C1 segment of cervical spinal cord (tissue), 14 donors: ENCODE measurements at regions not wholly inside any gene's neighbourhood (a gene's known extent, or its start where the extent isn't known, plus 50 kb on each side); places are given as distances from the start of the nearest gene placed in this dataset.

Source experiments
- DNase-seq, 14 donors: peaks; one replicate each; lab custom pipeline; 2025; lab: John Stamatoyannopoulos, UW

DNA sequence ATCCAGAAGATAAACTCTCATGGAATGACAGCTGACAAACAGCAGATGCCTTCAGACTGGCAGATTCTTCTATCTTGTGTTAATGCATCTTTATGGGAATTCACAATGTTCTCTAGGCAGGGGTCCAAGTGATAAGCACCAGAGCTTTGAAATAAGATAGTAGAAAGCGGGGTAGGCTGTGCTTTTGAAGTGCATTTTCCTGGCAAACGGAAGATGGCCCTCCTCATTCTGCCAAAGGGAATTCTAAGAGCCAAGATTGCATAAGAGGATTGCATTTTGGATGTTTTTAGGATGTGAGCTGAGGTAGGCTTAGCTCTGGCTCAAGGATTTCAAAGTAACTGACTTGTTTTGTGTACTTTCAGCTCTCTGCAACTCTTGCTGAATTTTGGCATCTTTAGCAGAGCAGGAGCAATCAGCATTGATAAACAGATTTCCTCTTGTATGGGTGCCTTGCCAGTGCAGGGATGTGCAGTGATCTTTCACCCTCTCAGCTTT is 298.5 kb upstream of the KLF6 start:
- no peak for DNase-seq

DNA sequence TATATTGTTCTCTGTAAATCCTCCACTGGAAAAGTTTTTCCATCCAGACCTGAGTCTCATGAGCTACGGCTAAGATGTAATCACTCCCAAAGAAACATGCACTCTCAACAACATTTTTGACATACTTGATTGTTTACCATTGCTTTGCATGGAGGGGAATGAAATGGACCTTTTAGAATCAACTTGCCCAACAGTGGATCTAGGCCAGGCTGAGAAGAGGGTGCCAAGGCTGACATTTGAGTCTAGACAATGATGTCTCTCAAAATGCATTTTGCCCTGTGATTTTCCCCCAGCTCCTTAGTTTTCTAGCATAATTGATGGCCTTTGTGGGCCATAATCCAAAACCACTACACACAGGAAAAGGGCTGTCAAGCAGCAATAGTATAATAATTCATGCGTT is 297.9 kb upstream of the KLF6 start:
- DNase-seq: no peak

- no peak for DNase-seq
Observed at GRCh38 chr10:4081685-4082111, 296.7 kb upstream of the KLF6 start.

DNA sequence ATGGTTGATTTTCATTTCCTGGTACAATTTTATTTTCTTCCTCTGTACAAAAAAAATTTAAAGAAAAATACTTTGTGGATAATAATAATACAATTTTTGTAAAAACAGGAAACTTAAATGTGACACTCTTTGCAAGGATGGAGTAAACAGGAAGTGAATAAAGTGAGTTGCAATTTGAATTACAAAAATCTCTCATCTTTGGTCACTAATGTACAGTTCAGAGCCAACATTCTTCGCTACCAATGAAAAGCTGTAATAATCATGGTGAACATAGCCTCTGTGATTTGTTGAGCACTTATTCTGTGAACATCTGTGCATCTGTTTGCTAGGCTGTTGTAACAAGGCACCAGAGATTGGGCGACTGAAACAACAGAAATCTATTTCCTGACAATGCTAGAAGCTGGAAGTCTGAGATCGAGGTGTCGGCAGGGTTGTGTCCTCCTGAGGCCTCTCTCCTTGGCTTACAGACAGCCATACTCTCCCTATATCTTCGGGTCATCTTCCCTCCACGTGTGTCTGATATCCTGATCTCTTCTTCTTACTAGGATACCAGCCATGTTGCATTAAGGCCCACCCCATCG is 295.3 kb upstream of the KLF6 start:
- DNase-seq: no peak

DNA sequence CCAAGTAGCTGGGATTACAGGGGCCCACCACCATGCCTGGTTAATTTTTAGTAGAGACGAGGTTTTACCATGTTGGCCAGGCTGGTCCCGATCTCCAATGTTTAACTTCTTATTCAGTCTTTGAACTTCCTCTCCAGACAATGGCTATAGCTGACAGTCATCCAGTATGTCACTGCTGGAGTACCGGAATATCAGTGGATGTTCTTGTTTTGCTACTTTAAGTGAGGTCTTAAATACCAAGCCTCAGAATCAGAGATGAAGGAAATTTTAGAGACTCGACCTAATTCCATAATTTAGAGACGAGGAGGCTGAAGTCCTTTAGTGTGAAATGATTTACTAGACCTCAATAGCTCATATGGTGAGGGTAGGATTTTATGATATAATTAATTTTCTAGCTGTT is 294.8 kb upstream of the KLF6 start:
- no peak for DNase-seq

DNA sequence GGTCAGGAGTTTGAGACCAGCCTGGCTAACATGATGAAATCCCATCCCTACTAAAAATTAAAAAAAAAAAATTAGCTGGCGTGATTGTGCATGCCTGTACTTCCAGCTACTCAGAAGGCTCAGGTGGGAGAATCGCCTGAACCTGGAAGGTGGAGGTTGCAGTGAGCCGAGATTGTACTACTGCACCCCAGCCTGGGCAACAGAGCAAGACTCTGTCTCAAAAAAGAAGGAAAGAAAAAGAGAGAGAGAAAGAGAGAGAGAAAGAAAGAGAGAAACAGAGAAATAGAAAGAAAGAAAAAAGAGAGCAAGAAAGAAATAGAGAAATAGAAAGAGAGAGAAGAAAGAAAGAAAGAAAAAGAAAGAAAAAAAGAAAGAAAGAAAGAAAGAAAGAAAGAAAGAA is 292.8 kb upstream of the KLF6 start:
- DNase-seq: no peak

DNA sequence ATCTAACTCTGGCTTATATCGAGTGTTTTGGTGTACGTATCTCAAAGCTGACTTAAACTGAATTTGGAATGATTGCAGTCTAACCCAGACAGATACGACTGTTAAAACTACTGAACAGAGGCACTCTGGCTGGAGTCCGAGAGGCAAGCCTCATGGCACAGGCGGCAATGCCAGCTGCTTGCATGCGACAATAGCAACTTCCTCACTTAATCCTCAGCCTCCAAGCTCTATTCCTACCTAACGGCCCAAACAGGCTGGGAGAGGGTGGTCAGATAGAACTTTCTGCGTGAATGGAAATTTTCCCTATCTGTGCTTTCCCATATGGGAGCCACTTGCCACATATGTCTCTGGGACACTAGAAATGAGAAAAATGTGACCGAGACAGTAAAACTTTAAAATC is 292.0 kb upstream of the KLF6 start:
- DNase-seq: peak in 1 of 14 donors; percentile 5

DNA sequence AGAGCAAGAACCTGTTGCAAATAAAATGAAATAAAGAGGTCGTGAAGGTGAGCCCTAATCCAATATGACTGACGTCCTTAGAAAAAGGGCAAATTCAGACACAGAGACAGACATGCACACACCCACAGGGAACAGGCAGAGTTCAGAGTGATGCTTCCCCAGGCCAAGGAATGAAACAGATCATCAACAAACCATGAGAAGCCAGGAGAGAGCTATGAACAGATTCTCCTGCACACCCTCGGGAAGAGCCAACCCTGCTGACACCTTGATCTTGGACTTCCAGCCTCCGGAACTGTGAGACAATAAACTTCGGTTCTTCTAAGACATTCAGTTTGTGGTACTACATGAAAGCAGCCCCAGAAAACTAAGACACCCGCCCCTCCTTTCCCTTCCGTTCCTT is 290.4 kb upstream of the KLF6 start:
- no peak for DNase-seq

GRCh38 chr10:4074545-4075407 is 289.8 kb upstream of the KLF6 start:
- DNase-seq: no peak

- no peak for DNase-seq
Observed at GRCh38 chr10:4073912-4074311, 288.9 kb upstream of the KLF6 start.

DNA sequence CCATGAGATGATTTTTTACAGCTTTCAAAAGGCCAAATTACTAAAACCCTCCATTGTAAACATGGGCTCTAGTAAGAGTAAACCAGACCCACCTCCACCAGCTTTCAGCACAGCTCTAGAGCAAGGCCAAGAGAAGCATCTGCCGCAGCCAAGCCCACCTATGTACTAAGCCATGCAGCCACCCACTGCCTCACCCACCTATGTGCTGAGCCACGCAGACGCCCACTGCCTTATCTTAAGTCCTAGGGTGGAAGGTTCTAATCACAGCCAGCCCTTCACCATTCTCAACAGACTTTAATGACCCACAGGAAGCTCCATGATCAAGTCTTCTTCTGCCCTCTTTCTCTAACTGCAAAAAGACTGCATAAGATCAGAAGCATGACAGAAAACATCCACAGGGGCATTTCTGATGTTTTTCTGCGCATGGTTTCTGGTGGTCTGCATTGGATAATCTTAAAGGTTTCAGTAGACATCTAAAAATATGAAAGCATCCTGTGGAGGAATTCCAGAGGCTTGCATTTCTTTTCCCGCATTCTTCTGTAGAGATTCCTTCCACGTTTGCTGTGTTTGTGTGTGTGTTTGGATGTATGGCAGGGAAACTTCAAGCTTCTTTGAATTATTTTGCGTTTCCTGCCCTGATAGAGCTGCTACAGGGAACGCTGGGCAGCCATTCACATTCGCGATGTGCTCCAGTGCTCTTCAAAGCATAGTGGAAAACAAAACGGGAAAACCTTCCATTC is 286.1 kb upstream of the KLF6 start:
- DNase-seq: no peak

GRCh38 chr10:4070184-4070583 is 285.2 kb upstream of the KLF6 start:
- DNase-seq: no peak

- no peak for DNase-seq
Observed at GRCh38 chr10:4069491-4069890, 284.5 kb upstream of the KLF6 start.

GRCh38 chr10:4068629-4069028 is 283.6 kb upstream of the KLF6 start:
- DNase-seq: no peak

DNA sequence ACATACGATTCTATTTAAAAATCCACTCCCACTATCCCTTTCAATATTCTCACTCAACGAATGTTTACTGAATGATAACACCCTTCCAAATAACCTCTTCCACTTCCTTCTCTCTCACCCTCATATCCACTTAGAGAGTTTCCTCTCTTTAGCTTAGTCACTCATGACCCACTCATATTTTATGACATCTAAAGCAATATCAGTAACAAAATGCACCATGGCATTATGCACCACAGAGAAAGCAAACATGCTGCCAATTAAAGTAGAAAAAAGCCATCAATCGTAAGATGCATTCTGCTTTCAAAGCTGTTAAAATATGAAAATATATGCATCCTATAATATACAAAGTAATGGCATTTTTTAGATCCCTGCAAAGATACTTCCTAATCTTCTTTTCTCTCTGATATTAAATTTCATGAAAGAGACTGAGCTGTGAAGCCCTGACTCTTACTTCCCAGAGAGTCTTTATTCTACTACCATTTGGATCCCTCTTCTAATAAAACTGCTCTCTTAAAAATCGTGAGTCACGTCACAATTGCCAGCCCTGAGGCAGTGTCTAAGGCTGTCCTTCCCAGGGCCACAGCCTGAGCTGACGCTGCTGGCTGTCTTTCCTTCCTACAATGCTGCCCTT is 283.0 kb upstream of the KLF6 start:
- DNase-seq: no peak

DNA sequence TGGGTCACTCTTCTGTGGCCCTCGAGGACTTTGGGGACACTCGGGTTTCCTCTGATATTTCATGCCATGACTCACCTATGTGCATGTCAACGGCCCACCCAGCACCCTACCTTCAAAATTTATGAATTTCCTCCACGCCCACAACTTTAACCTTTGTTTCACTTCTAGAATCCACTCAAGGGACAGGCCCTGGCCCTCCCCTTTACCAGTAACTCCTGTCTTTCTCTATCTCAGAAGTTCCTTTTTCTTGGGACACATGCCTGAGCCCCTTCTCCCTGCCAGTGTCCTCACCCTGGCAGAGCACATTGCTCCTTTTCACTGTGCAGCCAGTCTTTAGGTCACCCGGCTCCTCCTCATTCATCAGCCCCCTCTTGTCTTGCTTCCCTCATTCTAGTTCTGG is 282.5 kb upstream of the KLF6 start:
- no peak for DNase-seq

DNA sequence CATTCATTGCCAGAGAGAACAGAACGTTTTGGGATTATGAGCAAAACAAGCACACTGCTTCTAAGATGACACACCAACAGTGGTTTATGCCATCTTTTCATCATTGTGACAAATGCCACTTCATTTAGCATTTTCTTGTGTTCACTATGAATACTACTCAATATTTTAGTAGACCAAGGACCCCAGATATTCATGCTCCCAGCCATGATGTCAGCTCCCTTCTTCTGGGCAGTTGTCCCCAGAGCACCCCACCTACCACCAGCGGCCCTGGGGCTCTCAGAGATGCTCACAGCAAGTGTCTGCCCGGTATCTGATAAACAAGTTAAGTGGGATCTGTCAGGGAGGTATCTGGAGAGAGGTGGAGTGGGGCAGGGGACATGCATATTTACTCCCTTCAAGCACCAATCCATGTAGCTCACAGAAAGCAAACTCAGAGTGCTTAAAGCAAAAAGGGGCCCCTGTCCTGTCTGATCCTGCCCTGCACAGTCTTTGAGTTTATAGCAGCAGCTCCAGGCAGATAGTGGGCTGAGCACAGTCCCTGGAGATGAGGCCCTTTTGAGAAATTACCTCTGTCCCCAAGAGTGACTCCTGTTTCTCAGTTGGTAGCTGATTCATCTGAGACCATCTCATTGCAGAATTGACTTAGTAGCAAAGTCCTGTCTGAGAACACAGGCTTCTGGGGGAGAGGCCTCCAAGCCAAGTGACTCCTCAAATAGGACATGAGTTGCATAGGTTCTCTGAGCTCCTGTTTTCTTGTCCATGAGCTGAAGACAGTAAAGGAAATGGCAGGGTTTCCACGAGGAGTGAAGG is 281.8 kb upstream of the KLF6 start:
- DNase-seq: no peak

DNA sequence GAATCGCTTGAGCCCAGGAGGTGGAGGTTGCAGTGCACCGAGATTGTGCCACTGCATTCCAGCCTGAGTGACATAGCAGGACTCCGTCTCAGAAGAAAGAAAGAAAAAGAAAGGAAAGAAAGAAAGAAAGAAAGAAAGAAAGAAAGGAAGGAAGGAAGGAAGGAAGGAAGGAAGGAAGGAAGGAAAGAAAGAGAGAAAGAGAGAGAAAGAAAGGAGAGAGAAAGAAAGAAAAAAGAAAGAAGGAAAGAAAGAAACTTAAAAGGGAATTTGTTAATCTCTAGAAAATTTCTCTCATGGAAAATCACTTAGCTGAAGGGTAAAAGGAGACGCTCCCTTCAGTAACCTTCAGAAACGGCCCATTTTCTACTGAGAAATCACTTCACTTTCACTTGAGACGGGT is 279.5 kb upstream of the KLF6 start:
- DNase-seq: no peak

DNA sequence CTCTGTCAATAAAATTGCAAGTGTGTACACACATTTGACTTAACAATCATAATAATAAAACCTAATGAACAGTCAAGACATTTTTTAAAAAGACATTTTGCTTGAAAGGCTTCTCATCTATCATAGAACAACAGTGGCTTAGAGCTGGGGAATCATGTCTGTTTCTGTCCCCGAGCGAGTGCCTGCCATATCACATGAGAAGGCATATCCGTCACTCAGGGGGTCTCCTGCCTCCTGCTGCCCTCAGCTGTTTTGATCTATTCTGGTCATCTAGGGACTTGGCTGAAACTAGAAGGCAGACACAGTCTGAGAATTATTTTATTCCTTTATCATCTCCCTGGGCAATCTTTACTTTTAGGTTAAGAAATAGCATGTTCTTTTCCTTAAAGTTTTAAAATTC is 278.7 kb upstream of the KLF6 start:
- DNase-seq: no peak

DNA sequence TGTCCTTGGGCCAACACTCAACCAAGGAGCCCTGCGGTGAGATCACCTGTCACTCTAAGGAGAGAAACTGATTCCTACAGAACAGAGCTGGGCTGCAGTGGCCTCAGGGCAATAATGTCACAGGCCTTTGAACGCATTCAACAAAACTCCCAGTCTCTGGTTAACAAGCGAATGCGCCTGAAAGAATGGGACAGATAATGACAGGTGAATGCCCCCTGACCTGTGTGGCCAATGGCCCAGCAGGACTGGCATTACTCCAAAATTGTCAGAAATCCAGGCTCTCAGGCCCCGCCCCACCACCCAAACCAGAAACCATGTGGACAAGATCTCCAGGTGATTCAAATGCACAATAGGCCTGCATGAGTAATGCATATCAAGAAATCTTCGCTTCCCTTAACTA is 277.7 kb upstream of the KLF6 start:
- no peak for DNase-seq

- no peak for DNase-seq
Observed at GRCh38 chr10:4062072-4062471, 277.1 kb upstream of the KLF6 start.
